SU-DHL-6 (cell line): ENCODE measurements at regions not wholly inside any gene's neighbourhood (a gene's known extent, or its start where the extent isn't known, plus 50 kb on each side); places are given as distances from the start of the nearest gene placed in this dataset.

Experiments
- H2AFZ ChIP-seq: fragments of 200-600 bp; sonication (generic); 2 replicates; pipeline ENCODE4 v1.6.1; 2014; ENCODE audit warnings: low read depth, mild to moderate bottlenecking, moderate library complexity, mixed read lengths, antibody characterized with exemption, low read length; ENCODE audit not compliant: severe bottlenecking
- H3F3A ChIP-seq: fragments of 200-600 bp; shearing (Covaris generic); 2 replicates; pipeline ENCODE4 v1.6.0; 2016; ENCODE audit warnings: antibody characterized with exemption, mild to moderate bottlenecking; ENCODE audit not compliant: insufficient read depth
- H3K27ac ChIP-seq: fragments of 200-600 bp; sonication (generic); 2 replicates; pipeline ENCODE4 v1.5.1; 2016; ENCODE audit warnings: low read depth, mild to moderate bottlenecking, low read length, moderate library complexity, mixed read lengths
- H3K27me3 ChIP-seq: fragments of 200-600 bp; sonication (generic), shearing (Covaris generic); 2 replicates; pipeline ENCODE4 v1.6.0; 2014; ENCODE audit warnings: mild to moderate bottlenecking, low read length
- H3K36me3 ChIP-seq: fragments of 200-600 bp; sonication (generic); 2 replicates; pipeline ENCODE4 v1.6.1; 2014; ENCODE audit warnings: mild to moderate bottlenecking, low read length, mixed read lengths
- H3K4me2 ChIP-seq: fragments of 300-600, 200-600 bp; shearing (Covaris generic), sonication (generic); 2 replicates; pipeline ENCODE4 v1.6.0; 2014; ENCODE audit warnings: low read length, low read depth, mild to moderate bottlenecking; ENCODE audit not compliant: poor library complexity, severe bottlenecking
- H3K4me3 ChIP-seq: fragments of 200-600 bp; sonication (generic); 2 replicates; pipeline ENCODE4 v1.5.1; 2014; ENCODE audit warnings: antibody characterized with exemption, low read length, mild to moderate bottlenecking, mixed read lengths; ENCODE audit not compliant: insufficient read depth, poor library complexity, severe bottlenecking
- H3K79me2 ChIP-seq: fragments of 200-600 bp; sonication (generic); 2 replicates; pipeline ENCODE4 v1.6.1; 2014; ENCODE audit warnings: mild to moderate bottlenecking, low read length, moderate library complexity; ENCODE audit not compliant: insufficient read depth
- H3K9ac ChIP-seq: fragments of 200-600 bp; sonication (generic); 2 replicates; pipeline ENCODE4 v1.7.0; 2014; ENCODE audit warnings: mild to moderate bottlenecking, low read length
- H3K9me2 ChIP-seq: fragments of 200-600 bp; sonication (generic); replicated peaks from 2 replicates; pipeline ENCODE4 v1.6.1; 2014; ENCODE audit warnings: low read length; ENCODE audit not compliant: insufficient read depth
- H3K9me3 ChIP-seq: fragments of 200-600 bp; sonication (generic); 2 replicates; pipeline ENCODE4 v1.6.1; 2014; ENCODE audit warnings: low read length, mixed read lengths; ENCODE audit not compliant: insufficient read depth
- H4K20me1 ChIP-seq: fragments of 200-600 bp; sonication (generic); 2 replicates; pipeline ENCODE4 v1.6.1; 2014; ENCODE audit warnings: low read depth, mild to moderate bottlenecking, antibody characterized with exemption, low read length, moderate library complexity, mixed read lengths
- CTCF ChIP-seq: fragments of 200-600 bp; sonication (generic); IDR thresholded peaks from one replicate; pipeline ENCODE4 v1.5.1; 2017; ENCODE audit warnings: antibody characterized with exemption, mild to moderate bottlenecking, low read length, moderate library complexity; ENCODE audit not compliant: insufficient read depth, poor library complexity, severe bottlenecking
- EZH2phosphoT487 ChIP-seq: fragments of 200-600 bp; sonication (generic), shearing (Covaris generic); conservative IDR thresholded peaks from 2 replicates; pipeline ENCODE4 v1.6.1; 2018; ENCODE audit warnings: mild to moderate bottlenecking, antibody characterized with exemption, low read length, moderate library complexity, mixed read lengths

DNA sequence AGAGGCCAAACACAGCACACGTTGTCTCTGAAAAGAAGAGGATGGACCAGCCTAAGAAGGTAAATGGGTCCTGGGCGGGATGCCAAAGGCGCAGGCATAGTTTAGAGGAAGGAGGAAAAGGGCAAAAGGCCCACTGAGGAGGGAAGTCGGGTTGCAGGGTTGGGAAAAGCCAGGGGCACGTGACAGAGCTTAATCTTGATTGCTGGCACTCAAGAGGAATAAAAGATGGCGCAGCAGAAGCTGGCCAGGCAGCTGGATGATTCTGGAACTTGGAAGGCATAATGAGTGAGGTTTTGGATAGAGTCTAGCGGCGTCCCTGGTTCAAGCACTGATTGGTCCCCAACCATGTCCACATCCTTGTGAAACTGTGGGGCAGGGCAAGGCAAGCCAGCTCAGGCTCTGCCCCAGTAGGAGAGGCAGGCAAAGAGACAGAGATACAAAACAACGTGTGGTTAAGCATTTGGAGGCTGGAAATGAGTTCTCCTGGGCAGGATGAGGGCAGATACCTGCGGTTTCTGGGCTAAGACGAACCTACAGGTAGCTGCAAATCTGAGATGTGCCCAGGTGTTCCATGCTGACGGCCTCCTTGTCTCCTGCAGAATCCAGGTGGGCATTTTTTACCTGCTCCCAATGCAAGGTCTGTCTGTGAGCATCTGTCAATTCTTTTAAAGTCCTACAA is 52.7 kb upstream of the CIBAR2 start:
- Histone ChIP-seq H3K9me2 (no peaks in the 10 kb centered on the region), H3K27me3 (no peaks in the 10 kb centered on the region), H3K79me2 (no peaks in the 10 kb centered on the region), H4K20me1 (no peaks in the 10 kb centered on the region), H2AFZ (no peak overlapping the region), H3K4me2 (no peak overlapping the region), H3K36me3 (no peaks in the 10 kb centered on the region), H3K4me3 (no peak overlapping the region), H3F3A (no peaks in the 10 kb centered on the region), H3K9ac (no peak overlapping the region), H3K27ac (no peak overlapping the region), H3K9me3 (no peaks in the 10 kb centered on the region)
- TF ChIP-seq EZH2phosphoT487 (no peak), CTCF (no peak)

DNA sequence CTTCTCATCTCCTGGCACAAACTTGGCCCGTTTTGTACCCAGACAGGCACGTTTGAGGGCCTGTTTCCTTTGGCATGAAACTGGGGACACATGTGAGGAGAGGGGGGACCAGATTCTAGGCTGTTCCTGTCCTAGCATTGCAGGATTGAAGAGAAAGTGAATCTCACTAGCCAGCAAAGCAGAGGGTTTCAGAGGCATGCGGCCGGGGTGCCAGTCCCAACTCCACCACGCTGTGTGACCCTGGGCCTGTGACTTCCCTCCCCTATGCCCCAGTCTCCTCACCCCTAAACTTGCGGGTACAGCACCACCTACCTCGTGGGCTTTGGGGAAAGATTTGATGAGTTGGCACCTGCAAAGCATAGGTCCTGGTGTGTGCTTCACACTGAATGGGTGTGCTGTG is 53.5 kb upstream of the CIBAR2 start:
- H3K79me2 ChIP-seq: no peaks in the 10 kb centered on the region
- no peaks in the 10 kb centered on the region for H3K9me3 ChIP-seq
- no peaks in the 10 kb centered on the region for H3K36me3 ChIP-seq
- H2AFZ ChIP-seq: no peak overlapping the region
- no peaks in the 10 kb centered on the region for H3F3A ChIP-seq
- no peak overlapping the region for H3K4me3 ChIP-seq
- no peak for TF ChIP-seq CTCF
- no peak for TF ChIP-seq EZH2phosphoT487
- H4K20me1 ChIP-seq: no peaks in the 10 kb centered on the region
- H3K4me2 ChIP-seq: no peak overlapping the region
- no peak overlapping the region for H3K9ac ChIP-seq
- no peaks in the 10 kb centered on the region for H3K27me3 ChIP-seq
- H3K27ac ChIP-seq: no peak overlapping the region
- H3K9me2 ChIP-seq: no peaks in the 10 kb centered on the region

GRCh38 chr16:85166281-85166680 is 54.0 kb upstream of the CIBAR2 start:
- Histone ChIP-seq H3K9me3 (no peaks in the 10 kb centered on the region), H3K4me2 (no peak overlapping the region), H4K20me1 (no peaks in the 10 kb centered on the region), H3K4me3 (no peak overlapping the region), H3K9me2 (no peaks in the 10 kb centered on the region), H3K79me2 (no peaks in the 10 kb centered on the region), H3K9ac (no peak overlapping the region), H3K36me3 (no peaks in the 10 kb centered on the region), H3F3A (no peaks in the 10 kb centered on the region), H3K27me3 (no peaks in the 10 kb centered on the region), H2AFZ (no peak overlapping the region), H3K27ac (no peak overlapping the region)
- TF ChIP-seq EZH2phosphoT487 (no peak), CTCF (no peak)
